ENCODE measurements at regions not wholly inside any gene's neighbourhood (a gene's known extent, or its start where the extent isn't known, plus 50 kb on each side); places are given as distances from the start of the nearest gene placed in this dataset.

GRCh38 chr5:104754311-104754995 is 1191.9 kb upstream of the NUDT12 start:
- no peak for TF ChIP-seq CTCF (IDR thresholded peaks at IDR 0.05; ENCODE audit: extremely low read depth in 1 of 2, insufficient read depth in 1 of 2, low read depth in 1 of 2, low read length in 2 of 2)
- TF ChIP-seq POLR2A (IDR thresholded peaks at IDR 0.05; ENCODE audit: low read depth, low read length): no peak
- no peak for TF ChIP-seq POLR2AphosphoS5 (IDR thresholded peaks at IDR 0.05; ENCODE audit: insufficient read depth, low read depth, low read length)
- no peak for TF ChIP-seq FOS (IDR thresholded peaks at IDR 0.05; ENCODE audit: borderline replicate concordance, insufficient read depth, low read length)
- TF ChIP-seq, protein P1, sequence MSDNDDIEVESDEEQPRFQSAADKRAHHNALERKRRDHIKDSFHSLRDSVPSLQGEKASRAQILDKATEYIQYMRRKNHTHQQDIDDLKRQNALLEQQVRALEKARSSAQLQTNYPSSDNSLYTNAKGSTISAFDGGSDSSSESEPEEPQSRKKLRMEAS (IDR thresholded peaks at IDR 0.05; ENCODE audit: insufficient read depth, insufficient read length): no peak
- TF ChIP-seq EZH2 (IDR thresholded peaks at IDR 0.05; ENCODE audit: borderline replicate concordance, low read depth, low read length, severe bottlenecking): no peak
- TF ChIP-seq MYC (IDR thresholded peaks at IDR 0.05; ENCODE audit: low read depth, low read length): no peak
- TF ChIP-seq GATA2 (IDR thresholded peaks at IDR 0.05; ENCODE audit: insufficient read depth, insufficient read length, low read depth, low read length): no peak

Measured in endothelial cell of umbilical vein (primary cell).